Smooth muscle cell (in vitro differentiated cells): ENCODE measurements at regions not wholly inside any gene's neighbourhood (a gene's known extent, or its start where the extent isn't known, plus 50 kb on each side); places are given as distances from the start of the nearest gene placed in this dataset.

ENCODE experiments used
- DNase-seq: peaks from one replicate; lab custom pipeline; 2025; ENCODE audit not compliant: unreplicated experiment; lab: John Stamatoyannopoulos, UW
- H2AFZ ChIP-seq: fragments of 200-600 bp; sonication (generic); 2 replicates; pipeline ENCODE4 v1.6.0; 2016; ENCODE audit warnings: antibody characterized with exemption, low read depth, mild to moderate bottlenecking
- H3F3A ChIP-seq: fragments of 200-600 bp; sonication (generic); 2 replicates; pipeline ENCODE4 v1.6.0; 2017; ENCODE audit warnings: antibody characterized with exemption, low read depth
- H3K27ac ChIP-seq: fragments of 200-600 bp; sonication (generic); 2 replicates; pipeline ENCODE4 v1.5.1; 2016; ENCODE audit warnings: low read depth, mild to moderate bottlenecking
- H3K27me3 ChIP-seq: fragments of 200-600 bp; sonication (generic); 2 replicates; pipeline ENCODE4 v1.6.1; 2016; ENCODE audit warnings: low read depth, mild to moderate bottlenecking
- H3K36me3 ChIP-seq: fragments of 200-600 bp; sonication (generic); 2 replicates; pipeline ENCODE4 v1.5.1; 2016; ENCODE audit warnings: low read depth
- H3K4me1 ChIP-seq: fragments of 200-600 bp; sonication (generic); 2 replicates; pipeline ENCODE4 v1.5.1; 2016; ENCODE audit warnings: low read depth
- H3K4me2 ChIP-seq: fragments of 200-600 bp; sonication (generic); 2 replicates; pipeline ENCODE4 v1.6.0; 2016; ENCODE audit warnings: mild to moderate bottlenecking
- H3K4me3 ChIP-seq: fragments of 200-600 bp; sonication (generic); 2 replicates; pipeline ENCODE4 v1.5.1; 2016; ENCODE audit warnings: mild to moderate bottlenecking
- H3K79me2 ChIP-seq: fragments of 200-600 bp; sonication (generic); 2 replicates; pipeline ENCODE4 v1.6.0; 2016; ENCODE audit warnings: low read depth, mild to moderate bottlenecking
- H3K9ac ChIP-seq: fragments of 200-600 bp; sonication (generic); 2 replicates; pipeline ENCODE4 v1.6.0; 2016; ENCODE audit warnings: low read depth
- H3K9me3 ChIP-seq: fragments of 200-600 bp; sonication (generic); replicated peaks from 2 replicates; pipeline ENCODE4 v1.5.1; 2016; ENCODE audit warnings: low read depth
- H4K20me1 ChIP-seq: fragments of 200-600 bp; sonication (generic); 2 replicates; pipeline ENCODE4 v1.6.0; 2016; ENCODE audit warnings: low read depth
- WGBS: methylation state at CpG from one replicate; pipeline ENCODE4 v1.1.7; 2016; ENCODE audit warnings: low lambda C conversion rate; 5-methylcytosine and 5-hydroxymethylcytosine counted together
- TF ChIP-seq, protein P1 (sequence below): fragments of 200-600 bp; sonication (generic); IDR thresholded peaks from 2 replicates; pipeline ENCODE4 v1.5.1; 2017; ENCODE audit warnings: borderline replicate concordance, mild to moderate bottlenecking, antibody characterized with exemption; ENCODE audit not compliant: insufficient read depth, poor library complexity, severe bottlenecking

GRCh38 chr11:92739491-92739890 lies 230.0 kb upstream of the MTNR1B start:
- H3K4me3 ChIP-seq, result no peak overlapping the region
- WGBS, result 96% methylated on average over 2 of the region's 2 CpGs
- H2AFZ ChIP-seq, result no peak overlapping the region
- no peaks in the 10 kb centered on the region for H3K79me2 ChIP-seq
- no peaks in the 10 kb centered on the region for H3F3A ChIP-seq
- TF ChIP-seq, protein P1, sequence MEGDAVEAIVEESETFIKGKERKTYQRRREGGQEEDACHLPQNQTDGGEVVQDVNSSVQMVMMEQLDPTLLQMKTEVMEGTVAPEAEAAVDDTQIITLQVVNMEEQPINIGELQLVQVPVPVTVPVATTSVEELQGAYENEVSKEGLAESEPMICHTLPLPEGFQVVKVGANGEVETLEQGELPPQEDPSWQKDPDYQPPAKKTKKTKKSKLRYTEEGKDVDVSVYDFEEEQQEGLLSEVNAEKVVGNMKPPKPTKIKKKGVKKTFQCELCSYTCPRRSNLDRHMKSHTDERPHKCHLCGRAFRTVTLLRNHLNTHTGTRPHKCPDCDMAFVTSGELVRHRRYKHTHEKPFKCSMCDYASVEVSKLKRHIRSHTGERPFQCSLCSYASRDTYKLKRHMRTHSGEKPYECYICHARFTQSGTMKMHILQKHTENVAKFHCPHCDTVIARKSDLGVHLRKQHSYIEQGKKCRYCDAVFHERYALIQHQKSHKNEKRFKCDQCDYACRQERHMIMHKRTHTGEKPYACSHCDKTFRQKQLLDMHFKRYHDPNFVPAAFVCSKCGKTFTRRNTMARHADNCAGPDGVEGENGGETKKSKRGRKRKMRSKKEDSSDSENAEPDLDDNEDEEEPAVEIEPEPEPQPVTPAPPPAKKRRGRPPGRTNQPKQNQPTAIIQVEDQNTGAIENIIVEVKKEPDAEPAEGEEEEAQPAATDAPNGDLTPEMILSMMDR, result no peak
- no peaks in the 10 kb centered on the region for H3K27me3 ChIP-seq
- no peak overlapping the region for H3K27ac ChIP-seq
- H3K4me2 ChIP-seq, result no peak overlapping the region
- H3K9me3 ChIP-seq, result no peaks in the 10 kb centered on the region
- DNase-seq, result no peak
- H3K36me3 ChIP-seq, result no peaks in the 10 kb centered on the region
- H3K9ac ChIP-seq, result no peak overlapping the region
- H4K20me1 ChIP-seq, result no peaks in the 10 kb centered on the region
- H3K4me1 ChIP-seq, result no peaks in the 10 kb centered on the region

GRCh38 chr11:92740276-92740675 lies 229.2 kb upstream of the MTNR1B start:
- 63% methylated on average over 2 of the region's 2 CpGs for WGBS
- H3K9me3 ChIP-seq, result no peaks in the 10 kb centered on the region
- no peaks in the 10 kb centered on the region for H4K20me1 ChIP-seq
- TF ChIP-seq, protein P1, result no peak
- H3K79me2 ChIP-seq, result no peaks in the 10 kb centered on the region
- no peak overlapping the region for H3K27ac ChIP-seq
- no peak overlapping the region for H3K4me2 ChIP-seq
- no peak overlapping the region for H3K9ac ChIP-seq
- no peaks in the 10 kb centered on the region for H3F3A ChIP-seq
- no peaks in the 10 kb centered on the region for H3K36me3 ChIP-seq
- H3K4me1 ChIP-seq, result no peaks in the 10 kb centered on the region
- H3K4me3 ChIP-seq, result no peak overlapping the region
- DNase-seq, result no peak
- no peak overlapping the region for H2AFZ ChIP-seq
- H3K27me3 ChIP-seq, result no peaks in the 10 kb centered on the region

- Histone ChIP-seq H3K27ac (no peak overlapping the region), H3K36me3 (no peaks in the 10 kb centered on the region), H3K4me1 (no peaks in the 10 kb centered on the region), H3K27me3 (no peaks in the 10 kb centered on the region), H3K9me3 (no peaks in the 10 kb centered on the region), H3K4me3 (no peak overlapping the region), H3K9ac (no peak overlapping the region), H4K20me1 (no peaks in the 10 kb centered on the region), H2AFZ (no peak overlapping the region), H3K4me2 (no peak overlapping the region), H3K79me2 (no peaks in the 10 kb centered on the region), H3F3A (no peaks in the 10 kb centered on the region)
- DNase-seq, result no peak
- 94% methylated on average over 4 of the region's 4 CpGs for WGBS
- TF ChIP-seq, protein P1, result no peak
Observed at GRCh38 chr11:92744929-92745585, 224.4 kb upstream of the MTNR1B start.

GRCh38 chr11:92750794-92751193 lies 218.7 kb upstream of the MTNR1B start:
- Histone ChIP-seq H3F3A (no peaks in the 10 kb centered on the region), H3K4me3 (no peak overlapping the region), H4K20me1 (no peaks in the 10 kb centered on the region), H3K4me2 (no peak overlapping the region), H2AFZ (no peak overlapping the region), H3K36me3 (no peaks in the 10 kb centered on the region), H3K9ac (no peak overlapping the region), H3K27me3 (no peaks in the 10 kb centered on the region), H3K27ac (no peak overlapping the region), H3K79me2 (no peaks in the 10 kb centered on the region), H3K9me3 (no peaks in the 10 kb centered on the region), H3K4me1 (no peaks in the 10 kb centered on the region)
- DNase-seq, result no peak
- 88% methylated on average over 5 of the region's 5 CpGs for WGBS
- TF ChIP-seq, protein P1, result no peak
